ENCODE measurements at regions not wholly inside any gene's neighbourhood (a gene's known extent, or its start where the extent isn't known, plus 50 kb on each side); places are given as distances from the start of the nearest gene placed in this dataset.

- no peak overlapping the region for H3K27ac ChIP-seq (ENCODE audit: low read depth, low read length, severe bottlenecking)
Observed at GRCh38 chr12:19842116-19842515, 402.8 kb downstream of the AEBP2 start.

GRCh38 chr12:19844224-19844623 is 404.9 kb downstream of the AEBP2 start:
- 88 to 100% methylated on average over 1 of the region's 1 CpG for WGBS, 2 experiments (ENCODE audit: insufficient coverage in 2 of 2)
- H3K9me3 ChIP-seq (ENCODE audit: control insufficient read depth, low read length) = no peaks in the 10 kb centered on the region
- no peaks in the 10 kb centered on the region for H3K36me3 ChIP-seq (ENCODE audit: control insufficient read depth, insufficient read depth, low read length)
- H3K4me3 ChIP-seq (ENCODE audit: extremely low read depth, insufficient read depth, low read length, poor library complexity, severe bottlenecking) = no peak overlapping the region
- no peak overlapping the region for H3K27ac ChIP-seq (ENCODE audit: low read depth, low read length, severe bottlenecking)
- peaks cover 3% of the 10 kb centered on the region for H3K4me1 ChIP-seq (ENCODE audit: control insufficient read depth, insufficient read depth, low read length, poor library complexity, severe bottlenecking)

More at GRCh38 chr12:19842116-19842515, 402.8 kb downstream of the AEBP2 start:
- 87 to 100% methylated on average over 2 of the region's 3 CpGs for WGBS, 2 experiments (ENCODE audit: insufficient coverage in 2 of 2)
- H3K36me3 ChIP-seq (ENCODE audit: control insufficient read depth, insufficient read depth, low read length) = no peaks in the 10 kb centered on the region
- H3K4me1 ChIP-seq (ENCODE audit: control insufficient read depth, insufficient read depth, low read length, poor library complexity, severe bottlenecking) = peaks cover 2% of the 10 kb centered on the region
- H3K9me3 ChIP-seq (ENCODE audit: control insufficient read depth, low read length) = no peaks in the 10 kb centered on the region
- H3K4me3 ChIP-seq (ENCODE audit: extremely low read depth, insufficient read depth, low read length, poor library complexity, severe bottlenecking) = no peak overlapping the region

- H3K4me1 ChIP-seq (ENCODE audit: control insufficient read depth, insufficient read depth, low read length, poor library complexity, severe bottlenecking) = peaks cover 9% of the 10 kb centered on the region
- no peak overlapping the region for H3K4me3 ChIP-seq (ENCODE audit: extremely low read depth, insufficient read depth, low read length, poor library complexity, severe bottlenecking)
- no peaks in the 10 kb centered on the region for H3K36me3 ChIP-seq (ENCODE audit: control insufficient read depth, insufficient read depth, low read length)
- peaks cover 5% of the 10 kb centered on the region for H3K9me3 ChIP-seq (ENCODE audit: control insufficient read depth, low read length)
- no peak overlapping the region for H3K27ac ChIP-seq (ENCODE audit: low read depth, low read length, severe bottlenecking)
- WGBS, 2 experiments (ENCODE audit: insufficient coverage in 2 of 2) = no CpG with 5 or more reads among the region's 3 CpGs
Observed at GRCh38 chr12:19846574-19846973, 407.3 kb downstream of the AEBP2 start.

- Histone ChIP-seq H3K4me3 (ENCODE audit: extremely low read depth, insufficient read depth, low read length, poor library complexity, severe bottlenecking) (no peak overlapping the region), H3K4me1 (ENCODE audit: control insufficient read depth, insufficient read depth, low read length, poor library complexity, severe bottlenecking) (peaks cover 9% of the 10 kb centered on the region), H3K27ac (ENCODE audit: low read depth, low read length, severe bottlenecking) (peak overlapping the region; percentile 59), H3K36me3 (ENCODE audit: control insufficient read depth, insufficient read depth, low read length) (no peaks in the 10 kb centered on the region), H3K9me3 (ENCODE audit: control insufficient read depth, low read length) (peaks cover 5% of the 10 kb centered on the region)
- 83% methylated on average over 5 of the region's 11 CpGs; no CpG with 5 or more reads in 1 of the 2 experiments for WGBS, 2 experiments (ENCODE audit: insufficient coverage in 2 of 2)
Observed at GRCh38 chr12:19847294-19848059, 408.2 kb downstream of the AEBP2 start.

- Histone ChIP-seq H3K9me3 (ENCODE audit: control insufficient read depth, low read length) (peaks cover 5% of the 10 kb centered on the region), H3K4me1 (ENCODE audit: control insufficient read depth, insufficient read depth, low read length, poor library complexity, severe bottlenecking) (peaks cover 9% of the 10 kb centered on the region), H3K27ac (ENCODE audit: low read depth, low read length, severe bottlenecking) (no peak overlapping the region), H3K36me3 (ENCODE audit: control insufficient read depth, insufficient read depth, low read length) (no peaks in the 10 kb centered on the region), H3K4me3 (ENCODE audit: extremely low read depth, insufficient read depth, low read length, poor library complexity, severe bottlenecking) (no peak overlapping the region)
- 100% methylated on average over 1 of the region's 2 CpGs; no CpG with 5 or more reads in 1 of the 2 experiments for WGBS, 2 experiments (ENCODE audit: insufficient coverage in 2 of 2)
Observed at GRCh38 chr12:19848421-19848820, 409.1 kb downstream of the AEBP2 start.

- Histone ChIP-seq H3K27ac (ENCODE audit: low read depth, low read length, severe bottlenecking) (no peak overlapping the region), H3K9me3 (ENCODE audit: control insufficient read depth, low read length) (peaks cover 5% of the 10 kb centered on the region), H3K4me1 (ENCODE audit: control insufficient read depth, insufficient read depth, low read length, poor library complexity, severe bottlenecking) (peaks cover 9% of the 10 kb centered on the region), H3K36me3 (ENCODE audit: control insufficient read depth, insufficient read depth, low read length) (no peaks in the 10 kb centered on the region), H3K4me3 (ENCODE audit: extremely low read depth, insufficient read depth, low read length, poor library complexity, severe bottlenecking) (no peak overlapping the region)
- 87 to 93% methylated on average over 2 of the region's 2 CpGs for WGBS, 2 experiments (ENCODE audit: insufficient coverage in 2 of 2)
Observed at GRCh38 chr12:19849208-19849607, 409.9 kb downstream of the AEBP2 start.

- 68 to 83% methylated on average over 5 to 8 of the region's 11 CpGs for WGBS, 2 experiments (ENCODE audit: insufficient coverage in 2 of 2)
- H3K4me3 ChIP-seq (ENCODE audit: extremely low read depth, insufficient read depth, low read length, poor library complexity, severe bottlenecking) = no peak overlapping the region
- peak overlapping the region; percentile 77 for H3K27ac ChIP-seq (ENCODE audit: low read depth, low read length, severe bottlenecking)
- no peaks in the 10 kb centered on the region for H3K36me3 ChIP-seq (ENCODE audit: control insufficient read depth, insufficient read depth, low read length)
- H3K4me1 ChIP-seq (ENCODE audit: control insufficient read depth, insufficient read depth, low read length, poor library complexity, severe bottlenecking) = peaks cover 9% of the 10 kb centered on the region
- peaks cover 5% of the 10 kb centered on the region for H3K9me3 ChIP-seq (ENCODE audit: control insufficient read depth, low read length)
Observed at GRCh38 chr12:19850346-19851065, 411.2 kb downstream of the AEBP2 start.

- no peaks in the 10 kb centered on the region for H3K36me3 ChIP-seq (ENCODE audit: control insufficient read depth, insufficient read depth, low read length)
- WGBS, 2 experiments (ENCODE audit: insufficient coverage in 2 of 2) = 84 to 89% methylated on average over 3 to 5 of the region's 5 CpGs
- H3K4me1 ChIP-seq (ENCODE audit: control insufficient read depth, insufficient read depth, low read length, poor library complexity, severe bottlenecking) = peaks cover 6% of the 10 kb centered on the region
- no peak overlapping the region for H3K4me3 ChIP-seq (ENCODE audit: extremely low read depth, insufficient read depth, low read length, poor library complexity, severe bottlenecking)
- no peak overlapping the region for H3K27ac ChIP-seq (ENCODE audit: low read depth, low read length, severe bottlenecking)
- peaks cover 5% of the 10 kb centered on the region for H3K9me3 ChIP-seq (ENCODE audit: control insufficient read depth, low read length)
Observed at GRCh38 chr12:19852100-19852855, 413.0 kb downstream of the AEBP2 start.

- Histone ChIP-seq H3K4me1 (ENCODE audit: control insufficient read depth, insufficient read depth, low read length, poor library complexity, severe bottlenecking) (no peaks in the 10 kb centered on the region), H3K36me3 (ENCODE audit: control insufficient read depth, insufficient read depth, low read length) (no peaks in the 10 kb centered on the region), H3K4me3 (ENCODE audit: extremely low read depth, insufficient read depth, low read length, poor library complexity, severe bottlenecking) (no peak overlapping the region), H3K9me3 (ENCODE audit: control insufficient read depth, low read length) (no peaks in the 10 kb centered on the region), H3K27ac (ENCODE audit: low read depth, low read length, severe bottlenecking) (no peak overlapping the region)
- 82 to 100% methylated on average over 1 to 2 of the region's 4 CpGs for WGBS, 2 experiments (ENCODE audit: insufficient coverage in 2 of 2)
Observed at GRCh38 chr12:19855851-19856250, 416.6 kb downstream of the AEBP2 start.

GRCh38 chr12:19856389-19856788 is 417.1 kb downstream of the AEBP2 start:
- Histone ChIP-seq H3K9me3 (ENCODE audit: control insufficient read depth, low read length) (no peaks in the 10 kb centered on the region), H3K27ac (ENCODE audit: low read depth, low read length, severe bottlenecking) (no peak overlapping the region), H3K4me3 (ENCODE audit: extremely low read depth, insufficient read depth, low read length, poor library complexity, severe bottlenecking) (no peak overlapping the region), H3K36me3 (ENCODE audit: control insufficient read depth, insufficient read depth, low read length) (no peaks in the 10 kb centered on the region), H3K4me1 (ENCODE audit: control insufficient read depth, insufficient read depth, low read length, poor library complexity, severe bottlenecking) (no peaks in the 10 kb centered on the region)
- WGBS, 2 experiments (ENCODE audit: insufficient coverage in 2 of 2) = 67% methylated on average over 1 of the region's 5 CpGs; no CpG with 5 or more reads in 1 of the 2 experiments
